ENCODE measurements at regions not wholly inside any gene's neighbourhood (a gene's known extent, or its start where the extent isn't known, plus 50 kb on each side); places are given as distances from the start of the nearest gene placed in this dataset.

DNA sequence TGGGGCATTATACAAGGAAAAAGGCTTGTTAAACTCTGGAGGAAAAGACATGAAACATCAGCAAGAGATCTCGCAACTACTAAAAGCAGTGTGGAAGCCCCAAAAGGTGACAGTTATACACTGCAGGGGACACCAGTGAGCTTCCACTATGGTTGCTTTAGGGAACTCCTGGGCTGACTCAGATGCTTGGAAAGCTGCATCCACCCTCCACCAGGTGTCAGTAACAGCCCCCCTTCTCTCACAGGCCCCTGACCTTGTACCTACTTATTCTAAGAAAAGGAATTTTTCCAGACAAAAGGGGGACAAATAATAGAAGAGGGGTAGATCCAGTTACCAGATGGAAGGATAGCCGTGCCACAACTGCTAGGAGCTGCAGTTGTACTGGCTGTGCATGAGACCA is 154.4 kb upstream of the COX7C start:
- TF ChIP-seq CTCF (IDR thresholded peaks at IDR 0.05) (no peak), POLR2A (IDR thresholded peaks at IDR 0.05) (no peak), POLR2AphosphoS5 (IDR thresholded peaks at IDR 0.05) (no peak)
